ENCODE measurements at regions not wholly inside any gene's neighbourhood (a gene's known extent, or its start where the extent isn't known, plus 50 kb on each side); places are given as distances from the start of the nearest gene placed in this dataset.

- Histone ChIP-seq H3K9ac (ENCODE audit: extremely low read depth, insufficient read length, low read length) (no peak overlapping the region), H2BK20ac (ENCODE audit: low read depth, low read length, poor library complexity, severe bottlenecking) (no peak overlapping the region)
- no peaks in the 10 kb centered on the region for H3K27me3 Mint-ChIP-seq (ENCODE audit: low read depth)
Measured at GRCh38 chr13:61546911-61547310, 131.3 kb upstream of the PCDH20 start.

More at GRCh38 chr13:61546911-61547310, 131.3 kb upstream of the PCDH20 start:
- no peak overlapping the region for H4K8ac ChIP-seq (replicated peaks; ENCODE audit: insufficient read length, low read depth, low read length)
- no peak overlapping the region for H3K14ac ChIP-seq (ENCODE audit: insufficient read depth, low read length)
- TF ChIP-seq CTCF (conservative IDR thresholded peaks at IDR 0.05) = no peak
- H3K4me2 ChIP-seq (ENCODE audit: insufficient read depth, insufficient read length, low read length) = no peak overlapping the region
- H2BK5ac ChIP-seq (ENCODE audit: insufficient read length, low read length) = no peak overlapping the region
- H4K91ac ChIP-seq (ENCODE audit: insufficient read length, low read depth, low read length) = no peak overlapping the region
- no peak overlapping the region for H3K4ac ChIP-seq (ENCODE audit: low read depth, low read length)
- no peaks in the 10 kb centered on the region for H3K23me2 ChIP-seq (ENCODE audit: insufficient read length, low read depth, low read length, poor library complexity, severe bottlenecking)
- Mint-ChIP-seq H3K9me3 (no peaks in the 10 kb centered on the region), H3K4me3 (no peak overlapping the region), H3K36me3 (ENCODE audit: insufficient read depth in 1 of 3, low read depth in 3 of 3) (no peaks in the 10 kb centered on the region), H3K4me1 (no peaks in the 10 kb centered on the region), H3K27ac (no peak overlapping the region)
- no peak overlapping the region for H2AFZ ChIP-seq (ENCODE audit: low read length)
- no peak overlapping the region for H4K5ac ChIP-seq (ENCODE audit: insufficient read length, low read depth, low read length)
- no peaks in the 10 kb centered on the region for H3K27me3 ChIP-seq (ENCODE audit: insufficient read depth, low read length)
- no peaks in the 10 kb centered on the region for H3K79me1 ChIP-seq (ENCODE audit: insufficient read depth, low read depth, low read length, poor library complexity, severe bottlenecking)
- no peak overlapping the region for H2AK5ac ChIP-seq (ENCODE audit: insufficient read length, low read length)
- no peak overlapping the region for H3K18ac ChIP-seq (ENCODE audit: insufficient read length, low read depth, low read length)
- no peak for DNase-seq
- no peak overlapping the region for H3K23ac ChIP-seq (ENCODE audit: insufficient read length, low read depth, low read length)
- H3T11ph ChIP-seq (ENCODE audit: low read length) = no peak overlapping the region
- no peaks in the 10 kb centered on the region for H3K4me1 ChIP-seq (ENCODE audit: insufficient read depth, low read length)
- no peaks in the 10 kb centered on the region for H4K20me1 ChIP-seq (ENCODE audit: control insufficient read depth, insufficient read depth, insufficient read length)
- no peaks in the 10 kb centered on the region for H3K79me2 ChIP-seq (ENCODE audit: insufficient read depth, low read length)
- H2BK120ac ChIP-seq (ENCODE audit: low read depth, low read length, poor library complexity, severe bottlenecking) = no peak overlapping the region
- no peak overlapping the region for H2BK15ac ChIP-seq (ENCODE audit: low read depth, low read length)
- no CpG with 5 or more reads among the region's 6 CpGs for WGBS (ENCODE audit: extremely low coverage, insufficient read length, low lambda C conversion rate)
- no peak overlapping the region for H3K56ac ChIP-seq (ENCODE audit: insufficient read length, low read depth, low read length)
- H2BK12ac ChIP-seq (ENCODE audit: insufficient read length, low read depth, low read length) = no peak overlapping the region
- no peaks in the 10 kb centered on the region for H3K9me3 ChIP-seq (ENCODE audit: control insufficient read depth, low read depth, low read length)
- H3K27ac ChIP-seq (ENCODE audit: insufficient read length, low read depth, low read length) = no peak overlapping the region
